ENCODE measurements at regions not wholly inside any gene's neighbourhood (a gene's known extent, or its start where the extent isn't known, plus 50 kb on each side); places are given as distances from the start of the nearest gene placed in this dataset.

DNA sequence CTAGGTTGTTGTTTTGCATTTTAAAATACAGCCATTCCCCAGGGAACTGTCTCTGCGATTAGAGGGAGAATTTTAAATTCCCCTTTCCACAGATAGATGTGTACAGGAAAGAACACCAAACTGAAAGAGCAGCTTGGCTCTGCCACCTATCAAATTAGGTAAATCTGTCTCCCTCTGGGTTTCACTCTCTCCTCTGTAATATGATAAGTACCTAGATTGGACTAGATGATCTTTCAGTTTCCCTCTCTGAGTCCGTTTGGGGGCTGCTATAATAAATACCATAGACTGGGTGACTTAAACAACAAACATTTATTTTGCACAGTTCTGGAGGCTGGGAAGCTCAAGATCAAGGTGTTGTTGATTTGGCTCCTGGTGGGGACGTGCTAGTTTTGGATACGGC is 186.0 kb downstream of the KIF20B start:
- TF ChIP-seq POLR2A (IDR thresholded peaks at IDR 0.05): no peak
- TF ChIP-seq, protein P1, sequence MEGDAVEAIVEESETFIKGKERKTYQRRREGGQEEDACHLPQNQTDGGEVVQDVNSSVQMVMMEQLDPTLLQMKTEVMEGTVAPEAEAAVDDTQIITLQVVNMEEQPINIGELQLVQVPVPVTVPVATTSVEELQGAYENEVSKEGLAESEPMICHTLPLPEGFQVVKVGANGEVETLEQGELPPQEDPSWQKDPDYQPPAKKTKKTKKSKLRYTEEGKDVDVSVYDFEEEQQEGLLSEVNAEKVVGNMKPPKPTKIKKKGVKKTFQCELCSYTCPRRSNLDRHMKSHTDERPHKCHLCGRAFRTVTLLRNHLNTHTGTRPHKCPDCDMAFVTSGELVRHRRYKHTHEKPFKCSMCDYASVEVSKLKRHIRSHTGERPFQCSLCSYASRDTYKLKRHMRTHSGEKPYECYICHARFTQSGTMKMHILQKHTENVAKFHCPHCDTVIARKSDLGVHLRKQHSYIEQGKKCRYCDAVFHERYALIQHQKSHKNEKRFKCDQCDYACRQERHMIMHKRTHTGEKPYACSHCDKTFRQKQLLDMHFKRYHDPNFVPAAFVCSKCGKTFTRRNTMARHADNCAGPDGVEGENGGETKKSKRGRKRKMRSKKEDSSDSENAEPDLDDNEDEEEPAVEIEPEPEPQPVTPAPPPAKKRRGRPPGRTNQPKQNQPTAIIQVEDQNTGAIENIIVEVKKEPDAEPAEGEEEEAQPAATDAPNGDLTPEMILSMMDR (IDR thresholded peaks at IDR 0.05): no peak

All from adrenal gland (tissue), 5 donors.